ENCODE measurements at regions not wholly inside any gene's neighbourhood (a gene's known extent, or its start where the extent isn't known, plus 50 kb on each side); places are given as distances from the start of the nearest gene placed in this dataset.

GRCh38 chr3:13235897-13236296 lies 162.7 kb upstream of the IQSEC1 start:
- TF ChIP-seq, protein P1, sequence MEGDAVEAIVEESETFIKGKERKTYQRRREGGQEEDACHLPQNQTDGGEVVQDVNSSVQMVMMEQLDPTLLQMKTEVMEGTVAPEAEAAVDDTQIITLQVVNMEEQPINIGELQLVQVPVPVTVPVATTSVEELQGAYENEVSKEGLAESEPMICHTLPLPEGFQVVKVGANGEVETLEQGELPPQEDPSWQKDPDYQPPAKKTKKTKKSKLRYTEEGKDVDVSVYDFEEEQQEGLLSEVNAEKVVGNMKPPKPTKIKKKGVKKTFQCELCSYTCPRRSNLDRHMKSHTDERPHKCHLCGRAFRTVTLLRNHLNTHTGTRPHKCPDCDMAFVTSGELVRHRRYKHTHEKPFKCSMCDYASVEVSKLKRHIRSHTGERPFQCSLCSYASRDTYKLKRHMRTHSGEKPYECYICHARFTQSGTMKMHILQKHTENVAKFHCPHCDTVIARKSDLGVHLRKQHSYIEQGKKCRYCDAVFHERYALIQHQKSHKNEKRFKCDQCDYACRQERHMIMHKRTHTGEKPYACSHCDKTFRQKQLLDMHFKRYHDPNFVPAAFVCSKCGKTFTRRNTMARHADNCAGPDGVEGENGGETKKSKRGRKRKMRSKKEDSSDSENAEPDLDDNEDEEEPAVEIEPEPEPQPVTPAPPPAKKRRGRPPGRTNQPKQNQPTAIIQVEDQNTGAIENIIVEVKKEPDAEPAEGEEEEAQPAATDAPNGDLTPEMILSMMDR (IDR thresholded peaks at IDR 0.05), result no peak
- no peak for TF ChIP-seq POLR2A (IDR thresholded peaks at IDR 0.05)
